Upper lobe of left lung (tissue), 4 donors: ENCODE measurements at regions not wholly inside any gene's neighbourhood (a gene's known extent, or its start where the extent isn't known, plus 50 kb on each side); places are given as distances from the start of the nearest gene placed in this dataset.

Experiments
- POLR2A ChIP-seq, 4 donors: fragments of 450-650 bp; IDR thresholded peaks; one replicate each; pipeline ENCODE4 v1.5.1; 2016 to 2017; ENCODE audit warnings: antibody characterized with exemption in 4 of 4, mild to moderate bottlenecking in 2 of 4
- POLR2AphosphoS5 ChIP-seq, 2 donors: sonication (generic); formaldehyde crosslinking; IDR thresholded peaks; one replicate each; pipeline ENCODE4 v1.5.1; 2017; ENCODE audit warnings: antibody characterized with exemption in 2 of 2
- TF ChIP-seq, protein P1 (sequence below), 6 experiments: fragments of 450-650 bp in 4 of 6; fragments of 200-600 bp in 2 of 6; sonication (generic) in 2 of 6; IDR thresholded peaks; one replicate each; pipeline ENCODE4 v1.5.1; 2016 to 2019; ENCODE audit warnings: antibody characterized with exemption in 6 of 6

DNA sequence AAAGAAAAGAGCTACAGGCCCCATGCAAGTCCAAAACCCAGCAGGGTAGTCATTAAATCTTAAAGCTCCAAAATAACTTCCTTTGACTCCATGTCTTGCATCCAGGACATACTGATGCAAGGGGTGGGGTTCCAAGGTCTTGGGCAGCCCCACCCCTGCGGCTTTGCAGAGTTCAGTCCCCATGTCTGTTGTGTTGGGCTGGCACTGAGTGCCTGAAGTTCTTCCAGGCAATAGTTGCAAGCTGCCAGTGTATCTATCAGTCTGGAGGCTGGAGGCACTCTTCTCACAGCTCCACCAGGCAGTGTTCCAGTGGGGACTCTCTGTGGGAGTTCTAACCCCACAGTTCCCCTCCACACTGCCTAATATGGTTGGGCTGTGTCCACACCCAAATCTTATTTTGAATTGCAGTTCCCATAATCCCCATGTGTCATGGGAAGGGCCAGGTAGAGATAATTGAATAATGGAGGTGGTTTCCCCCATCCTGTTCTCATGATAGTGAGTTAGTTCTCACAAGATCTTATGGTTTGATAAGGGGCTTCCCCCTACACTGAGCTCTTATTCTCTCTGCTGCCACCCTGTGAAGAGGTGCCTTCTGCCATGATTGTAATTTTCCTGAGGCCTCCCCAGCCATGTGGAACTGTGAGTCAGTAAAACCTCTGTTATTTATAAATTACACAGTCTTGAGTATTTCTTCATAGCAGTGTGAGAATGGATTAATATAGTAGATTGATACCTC is 237.5 kb upstream of the ADRA1B start:
- TF ChIP-seq POLR2A (IDR thresholded peaks at IDR 0.05) (no peak), POLR2AphosphoS5 (IDR thresholded peaks at IDR 0.05) (no peak)
- TF ChIP-seq, protein P1, sequence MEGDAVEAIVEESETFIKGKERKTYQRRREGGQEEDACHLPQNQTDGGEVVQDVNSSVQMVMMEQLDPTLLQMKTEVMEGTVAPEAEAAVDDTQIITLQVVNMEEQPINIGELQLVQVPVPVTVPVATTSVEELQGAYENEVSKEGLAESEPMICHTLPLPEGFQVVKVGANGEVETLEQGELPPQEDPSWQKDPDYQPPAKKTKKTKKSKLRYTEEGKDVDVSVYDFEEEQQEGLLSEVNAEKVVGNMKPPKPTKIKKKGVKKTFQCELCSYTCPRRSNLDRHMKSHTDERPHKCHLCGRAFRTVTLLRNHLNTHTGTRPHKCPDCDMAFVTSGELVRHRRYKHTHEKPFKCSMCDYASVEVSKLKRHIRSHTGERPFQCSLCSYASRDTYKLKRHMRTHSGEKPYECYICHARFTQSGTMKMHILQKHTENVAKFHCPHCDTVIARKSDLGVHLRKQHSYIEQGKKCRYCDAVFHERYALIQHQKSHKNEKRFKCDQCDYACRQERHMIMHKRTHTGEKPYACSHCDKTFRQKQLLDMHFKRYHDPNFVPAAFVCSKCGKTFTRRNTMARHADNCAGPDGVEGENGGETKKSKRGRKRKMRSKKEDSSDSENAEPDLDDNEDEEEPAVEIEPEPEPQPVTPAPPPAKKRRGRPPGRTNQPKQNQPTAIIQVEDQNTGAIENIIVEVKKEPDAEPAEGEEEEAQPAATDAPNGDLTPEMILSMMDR (IDR thresholded peaks at IDR 0.05) = no peak
